Brain microvascular endothelial cell (primary cell): ENCODE measurements at regions not wholly inside any gene's neighbourhood (a gene's known extent, or its start where the extent isn't known, plus 50 kb on each side); places are given as distances from the start of the nearest gene placed in this dataset.
"Not testable (repeated sequence)": the region's sequence is repeated elsewhere in the genome, so short reads cannot be mapped to it uniquely, and the experiment has no call there.

Experiments used
- DNase-seq: peaks from one replicate; pipeline ENCODE4 v3.0.0-alpha.2; 2020
- H3K27ac ChIP-seq: fragments of 250-450 bp; sonication (Bioruptor Pico); 2 replicates; pipeline ENCODE4 v1.5.1; 2020; ENCODE audit warnings: mild to moderate bottlenecking, moderate library complexity
- H3K27me3 ChIP-seq: fragments of 250-450 bp; sonication (Bioruptor Pico); replicated peaks from 2 replicates; pipeline ENCODE4 v1.5.1; 2020; ENCODE audit warnings: mild to moderate bottlenecking
- H3K36me3 ChIP-seq: fragments of 250-450 bp; sonication (Bioruptor Pico); replicated peaks from 2 replicates; pipeline ENCODE4 v1.5.1; 2020; ENCODE audit warnings: mild to moderate bottlenecking
- H3K4me3 ChIP-seq: 2 replicates; pipeline ENCODE4 v1.5.1; 2011; ENCODE audit warnings: low read depth, mild to moderate bottlenecking, control low read depth, low read length, moderate library complexity
- CTCF ChIP-seq: IDR thresholded peaks from 2 replicates; pipeline ENCODE4 v1.5.1; 2011; ENCODE audit warnings: low read depth, mild to moderate bottlenecking, moderate library complexity, low read length, control low read depth, inconsistent platforms; ENCODE audit errors: missing control alignments
- in situ Hi-C: cut with HindIII; loops from 2 replicates; pipeline ENCODE4 v1.10.0; 2017; ENCODE audit warnings: low sequenced_read_pairs, low pct_ligation_motif_present

GRCh38 chr4:159966746-159967145 is 863.9 kb downstream of the RAPGEF2 start:
- H3K4me3 ChIP-seq = no peak overlapping the region
- DNase-seq = no peak
- in situ Hi-C loops = no loop called here
- TF ChIP-seq CTCF = no peak
- H3K36me3 ChIP-seq = no peaks in the 10 kb centered on the region
- H3K27ac ChIP-seq = no peak overlapping the region
- H3K27me3 ChIP-seq = no peaks in the 10 kb centered on the region

- DNase-seq, H3K4me3 ChIP-seq, H3K36me3 ChIP-seq, H3K27me3 ChIP-seq, H3K27ac ChIP-seq, in situ Hi-C loops: not testable (repeated sequence)
These were observed 874.1 kb downstream of the RAPGEF2 start for GRCh38 chr4:159976871-159977482.

GRCh38 chr4:159977907-159978617 is 875.2 kb downstream of the RAPGEF2 start:
- TF ChIP-seq CTCF = no peak
- Histone ChIP-seq H3K4me3 (no peak overlapping the region), H3K27me3 (no peaks in the 10 kb centered on the region), H3K27ac (no peak overlapping the region), H3K36me3 (no peaks in the 10 kb centered on the region)
- in situ Hi-C loops = no loop called here
- no peak for DNase-seq

GRCh38 chr4:159979351-159979750 is 876.5 kb downstream of the RAPGEF2 start:
- Histone ChIP-seq H3K36me3 (no peaks in the 10 kb centered on the region), H3K4me3 (no peak overlapping the region), H3K27ac (no peak overlapping the region), H3K27me3 (no peaks in the 10 kb centered on the region)
- no peak for DNase-seq
- no peak for TF ChIP-seq CTCF
- in situ Hi-C loops = no loop called here

- no peak overlapping the region for H3K27ac ChIP-seq
- no peaks in the 10 kb centered on the region for H3K27me3 ChIP-seq
- no peak overlapping the region for H3K4me3 ChIP-seq
- no peak for TF ChIP-seq CTCF
- in situ Hi-C loops = no loop called here
- no peak for DNase-seq
- no peaks in the 10 kb centered on the region for H3K36me3 ChIP-seq
These were observed 877.1 kb downstream of the RAPGEF2 start for GRCh38 chr4:159979953-159980352.

- H3K27me3 ChIP-seq = no peaks in the 10 kb centered on the region
- no peak overlapping the region for H3K27ac ChIP-seq
- in situ Hi-C loops = no loop called here
- H3K36me3 ChIP-seq = no peaks in the 10 kb centered on the region
- DNase-seq = no peak
- H3K4me3 ChIP-seq = no peak overlapping the region
- no peak for TF ChIP-seq CTCF
These were observed 878.1 kb downstream of the RAPGEF2 start for GRCh38 chr4:159980826-159981468.
